22Rv1 (cell line): ENCODE measurements at regions not wholly inside any gene's neighbourhood (a gene's known extent, or its start where the extent isn't known, plus 50 kb on each side); places are given as distances from the start of the nearest gene placed in this dataset.

Experiments
- ZFX ChIP-seq: fragments of 450-650 bp; IDR thresholded peaks from 2 replicates; pipeline ENCODE4 v1.6.1; 2017; ENCODE audit warnings: antibody characterized with exemption, borderline replicate concordance
- TF ChIP-seq, protein P1 (sequence below): fragments of 450-650 bp; IDR thresholded peaks from 2 replicates; pipeline ENCODE4 v1.5.1; 2017; ENCODE audit warnings: mild to moderate bottlenecking

DNA sequence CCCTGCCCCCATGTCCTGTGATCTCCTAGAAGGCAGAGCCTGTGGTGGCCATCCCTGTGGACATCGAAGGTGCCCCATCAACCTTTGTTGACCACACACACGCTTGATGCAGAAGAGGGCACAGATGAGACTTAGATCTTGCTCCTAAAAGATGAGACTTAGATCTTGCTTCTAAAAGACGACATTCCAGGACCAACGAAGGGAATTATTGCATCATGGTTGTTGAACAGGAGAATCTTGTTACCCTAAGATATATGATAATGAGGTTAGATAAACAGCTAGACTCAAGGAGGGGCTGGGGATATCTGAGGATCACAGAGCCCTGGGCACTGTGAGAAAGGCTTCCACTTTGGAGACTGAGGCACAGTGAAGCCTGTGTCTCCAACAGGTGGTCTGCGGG is 91.1 kb upstream of the WSCD2 start:
- TF ChIP-seq, protein P1, sequence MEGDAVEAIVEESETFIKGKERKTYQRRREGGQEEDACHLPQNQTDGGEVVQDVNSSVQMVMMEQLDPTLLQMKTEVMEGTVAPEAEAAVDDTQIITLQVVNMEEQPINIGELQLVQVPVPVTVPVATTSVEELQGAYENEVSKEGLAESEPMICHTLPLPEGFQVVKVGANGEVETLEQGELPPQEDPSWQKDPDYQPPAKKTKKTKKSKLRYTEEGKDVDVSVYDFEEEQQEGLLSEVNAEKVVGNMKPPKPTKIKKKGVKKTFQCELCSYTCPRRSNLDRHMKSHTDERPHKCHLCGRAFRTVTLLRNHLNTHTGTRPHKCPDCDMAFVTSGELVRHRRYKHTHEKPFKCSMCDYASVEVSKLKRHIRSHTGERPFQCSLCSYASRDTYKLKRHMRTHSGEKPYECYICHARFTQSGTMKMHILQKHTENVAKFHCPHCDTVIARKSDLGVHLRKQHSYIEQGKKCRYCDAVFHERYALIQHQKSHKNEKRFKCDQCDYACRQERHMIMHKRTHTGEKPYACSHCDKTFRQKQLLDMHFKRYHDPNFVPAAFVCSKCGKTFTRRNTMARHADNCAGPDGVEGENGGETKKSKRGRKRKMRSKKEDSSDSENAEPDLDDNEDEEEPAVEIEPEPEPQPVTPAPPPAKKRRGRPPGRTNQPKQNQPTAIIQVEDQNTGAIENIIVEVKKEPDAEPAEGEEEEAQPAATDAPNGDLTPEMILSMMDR = no peak
- no peak for TF ChIP-seq ZFX
